Right lobe of liver (tissue), 4 donors: ENCODE measurements at regions not wholly inside any gene's neighbourhood (a gene's known extent, or its start where the extent isn't known, plus 50 kb on each side); places are given as distances from the start of the nearest gene placed in this dataset.

Experiments used
- POLR2A ChIP-seq: fragments of 450-650 bp; IDR thresholded peaks from one replicate; pipeline ENCODE4 v1.6.1; 2017; ENCODE audit warnings: antibody characterized with exemption, mild to moderate bottlenecking
- TF ChIP-seq, protein P1 (sequence below), 4 donors: fragments of 200-600 bp in 3 of 4; fragments of 450-650 bp in 1 of 4; IDR thresholded peaks; one replicate each; pipeline versions ENCODE4 v1.5.1 to v1.8.0; 2016 to 2022; ENCODE audit warnings: antibody characterized with exemption in 4 of 4, mild to moderate bottlenecking in 2 of 4
- donor health status: DM: no; HTN: no; CAD: no.
- donor health status: DM: no; HTN: no; CAD: no.
- donor health status: DM: no; HTN: yes; CAD: no.

DNA sequence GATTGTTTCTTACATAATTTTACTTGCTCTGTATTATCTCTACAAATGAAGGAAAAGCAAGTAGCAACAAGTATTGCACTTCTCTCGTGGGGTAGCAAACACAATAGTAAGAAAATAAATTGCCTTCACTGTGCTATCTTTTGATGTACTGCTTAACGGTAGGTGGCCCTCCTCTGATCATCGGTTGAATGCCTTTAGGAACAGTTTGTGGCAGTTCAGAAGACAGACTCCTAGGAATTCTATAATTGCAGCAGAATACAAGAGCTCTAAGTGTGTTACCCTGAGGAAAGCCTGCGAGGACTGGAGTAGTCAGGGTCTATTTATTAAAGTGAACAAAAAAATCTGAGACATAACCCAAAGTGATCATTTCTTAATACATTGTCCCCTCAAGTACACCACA is 1135.9 kb downstream of the KCNT2 start:
- TF ChIP-seq, protein P1, sequence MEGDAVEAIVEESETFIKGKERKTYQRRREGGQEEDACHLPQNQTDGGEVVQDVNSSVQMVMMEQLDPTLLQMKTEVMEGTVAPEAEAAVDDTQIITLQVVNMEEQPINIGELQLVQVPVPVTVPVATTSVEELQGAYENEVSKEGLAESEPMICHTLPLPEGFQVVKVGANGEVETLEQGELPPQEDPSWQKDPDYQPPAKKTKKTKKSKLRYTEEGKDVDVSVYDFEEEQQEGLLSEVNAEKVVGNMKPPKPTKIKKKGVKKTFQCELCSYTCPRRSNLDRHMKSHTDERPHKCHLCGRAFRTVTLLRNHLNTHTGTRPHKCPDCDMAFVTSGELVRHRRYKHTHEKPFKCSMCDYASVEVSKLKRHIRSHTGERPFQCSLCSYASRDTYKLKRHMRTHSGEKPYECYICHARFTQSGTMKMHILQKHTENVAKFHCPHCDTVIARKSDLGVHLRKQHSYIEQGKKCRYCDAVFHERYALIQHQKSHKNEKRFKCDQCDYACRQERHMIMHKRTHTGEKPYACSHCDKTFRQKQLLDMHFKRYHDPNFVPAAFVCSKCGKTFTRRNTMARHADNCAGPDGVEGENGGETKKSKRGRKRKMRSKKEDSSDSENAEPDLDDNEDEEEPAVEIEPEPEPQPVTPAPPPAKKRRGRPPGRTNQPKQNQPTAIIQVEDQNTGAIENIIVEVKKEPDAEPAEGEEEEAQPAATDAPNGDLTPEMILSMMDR (IDR thresholded peaks at IDR 0.05): no peak
- no peak for TF ChIP-seq POLR2A
